Right lobe of liver (tissue), 6 donors: ENCODE measurements at regions not wholly inside any gene's neighbourhood (a gene's known extent, or its start where the extent isn't known, plus 50 kb on each side); places are given as distances from the start of the nearest gene placed in this dataset.

Experiments
- ATAC-seq, 4 donors: fragments of 200-7000 bp; cut with Tn5 transposase; one replicate each; pipeline ENCODE4 v1.9.1; 2020; ENCODE audit warnings: mild to moderate bottlenecking in 4 of 4, moderate library complexity in 4 of 4
- DNase-seq, 3 donors: peaks; one replicate each; pipeline ENCODE4 v3.0.0-alpha.2; 2020
- H3K27ac ChIP-seq, 3 donors: fragments of 200-600 bp; one replicate each; pipeline ENCODE4 v1.8.0; 2022
- H3K27me3 ChIP-seq, 2 donors: fragments of 200-600 bp; one replicate each; pipeline ENCODE4 v1.8.0; 2022
- H3K36me3 ChIP-seq, 4 donors: fragments of 200-600 bp; sonication (generic) in 1 of 4; one replicate each; pipeline versions ENCODE4 v1.5.1 to v1.8.0; 2017 to 2022; ENCODE audit warnings: control low read depth in 1 of 4
- H3K4me1 ChIP-seq, 4 donors: fragments of 200-600 bp; sonication (generic) in 1 of 4; one replicate each; pipeline versions ENCODE4 v1.5.1 to v1.8.0; 2017 to 2022; ENCODE audit warnings: control low read depth in 1 of 4
- H3K4me3 ChIP-seq, 3 donors: fragments of 200-600 bp; one replicate each; pipeline ENCODE4 v1.8.0; 2022
- H3K9me3 ChIP-seq, 4 donors: fragments of 200-600 bp; sonication (generic) in 1 of 4; one replicate each; pipeline versions ENCODE4 v1.5.1 to v1.8.0; 2017 to 2022; ENCODE audit warnings: control low read depth in 1 of 4
- CTCF ChIP-seq, 4 donors: fragments of 200-600 bp in 3 of 4; fragments of 450-650 bp in 1 of 4; IDR thresholded peaks; one replicate each; pipeline versions ENCODE4 v1.5.1 to v1.8.0; 2016 to 2022; ENCODE audit warnings: antibody characterized with exemption in 4 of 4, mild to moderate bottlenecking in 2 of 4
- POLR2A ChIP-seq: fragments of 450-650 bp; IDR thresholded peaks from one replicate; pipeline ENCODE4 v1.6.1; 2017; ENCODE audit warnings: antibody characterized with exemption, mild to moderate bottlenecking
- WGBS: methylation state at CpG from one replicate; pipeline ENCODE4 v1.1.6; 2018; ENCODE audit warnings: low coverage, low lambda C conversion rate; ENCODE audit not compliant: insufficient coverage; ENCODE audit errors: missing lambda C conversion rate; 5-methylcytosine and 5-hydroxymethylcytosine counted together
- intact Hi-C, 2 donors: fragments of 100-400 bp; cut with DNase I; formaldehyde crosslinking; loops; one replicate each; pipeline versions ENCODE4 v1.11.2 to v1.14.1; 2022
- donor health status: DM: no; HTN: yes; CAD: no.
- donor health status: DM: no; HTN: no; CAD: no.
- donor health status: DM: no; HTN: no; CAD: no.
- donor health status: DM: no; HTN: yes; CAD: no.
- donor health status: DM: no; HTN: yes; CAD: no.

GRCh38 chr17:83150369-83151055, 71.1 kb downstream of the METRNL start:
- TF ChIP-seq POLR2A (no peak), CTCF (IDR thresholded peaks at IDR 0.05) (no peak)
- WGBS: 66% methylated on average over 10 of the region's 10 CpGs
- no peak overlapping the region for H3K27ac ChIP-seq

GRCh38 chr17:83151056-83151441, 71.6 kb downstream of the METRNL start:
- 85% methylated on average over 15 of the region's 16 CpGs for WGBS

More at GRCh38 chr17:83150369-83151055, 71.1 kb downstream of the METRNL start:
- ATAC-seq: no peak
- intact Hi-C loops: no loop called here
- H3K9me3 ChIP-seq: no peaks in the 10 kb centered on the region
- no peaks in the 10 kb centered on the region for H3K27me3 ChIP-seq
- H3K4me1 ChIP-seq: no peaks in the 10 kb centered on the region
- H3K36me3 ChIP-seq: no peaks in the 10 kb centered on the region
- DNase-seq: no peak
- no peak overlapping the region for H3K4me3 ChIP-seq

GRCh38 chr17:83151442-83152226, 72.2 kb downstream of the METRNL start:
- no peaks in the 10 kb centered on the region for H3K9me3 ChIP-seq
- no peak overlapping the region for H3K4me3 ChIP-seq
- H3K27me3 ChIP-seq: no peaks in the 10 kb centered on the region
- no peak for TF ChIP-seq CTCF (IDR thresholded peaks at IDR 0.05)
- no peak for TF ChIP-seq POLR2A
- DNase-seq: no peak
- WGBS: 47% methylated on average over 18 of the region's 32 CpGs
- ATAC-seq: peak in 3 of 4 donors; percentile 7 to 16 (median 9)
- H3K27ac ChIP-seq: peak overlapping the region in 2 of 3 donors; percentile 2 to 57
- H3K36me3 ChIP-seq: no peaks in the 10 kb centered on the region
- no peaks in the 10 kb centered on the region for H3K4me1 ChIP-seq
- intact Hi-C loops: no loop called here

More at GRCh38 chr17:83151056-83151441, 71.6 kb downstream of the METRNL start:
- ATAC-seq: no peak
- H3K9me3 ChIP-seq: no peaks in the 10 kb centered on the region
- no peaks in the 10 kb centered on the region for H3K27me3 ChIP-seq
- H3K4me1 ChIP-seq: no peaks in the 10 kb centered on the region
- H3K27ac ChIP-seq: no peak overlapping the region
- no peaks in the 10 kb centered on the region for H3K36me3 ChIP-seq
- DNase-seq: no peak
- TF ChIP-seq CTCF (IDR thresholded peaks at IDR 0.05) (no peak), POLR2A (no peak)
- intact Hi-C loops: no loop called here
- no peak overlapping the region for H3K4me3 ChIP-seq

GRCh38 chr17:83152227-83152744, 72.9 kb downstream of the METRNL start:
- peak overlapping the region; percentile 2 to 57 (median 10) for H3K27ac ChIP-seq
- WGBS: 71% methylated on average over 10 of the region's 31 CpGs

More at GRCh38 chr17:83152227-83152744, 72.9 kb downstream of the METRNL start:
- no peak for ATAC-seq
- no peaks in the 10 kb centered on the region for H3K4me1 ChIP-seq
- no peaks in the 10 kb centered on the region for H3K36me3 ChIP-seq
- TF ChIP-seq POLR2A: no peak
- no peak for TF ChIP-seq CTCF (IDR thresholded peaks at IDR 0.05)
- no peak for DNase-seq
- no peaks in the 10 kb centered on the region for H3K27me3 ChIP-seq
- no peak overlapping the region for H3K4me3 ChIP-seq
- intact Hi-C loops: no loop called here
- H3K9me3 ChIP-seq: no peaks in the 10 kb centered on the region
